GM21619 (cell line): ENCODE measurements at regions not wholly inside any gene's neighbourhood (a gene's known extent, or its start where the extent isn't known, plus 50 kb on each side); places are given as distances from the start of the nearest gene placed in this dataset.

Source experiments
- ATAC-seq: cut with Tn5 transposase; IDR thresholded peaks from one replicate; pipeline ENCODE4 v1.9.1; 2021; ENCODE audit not compliant: unreplicated experiment

DNA sequence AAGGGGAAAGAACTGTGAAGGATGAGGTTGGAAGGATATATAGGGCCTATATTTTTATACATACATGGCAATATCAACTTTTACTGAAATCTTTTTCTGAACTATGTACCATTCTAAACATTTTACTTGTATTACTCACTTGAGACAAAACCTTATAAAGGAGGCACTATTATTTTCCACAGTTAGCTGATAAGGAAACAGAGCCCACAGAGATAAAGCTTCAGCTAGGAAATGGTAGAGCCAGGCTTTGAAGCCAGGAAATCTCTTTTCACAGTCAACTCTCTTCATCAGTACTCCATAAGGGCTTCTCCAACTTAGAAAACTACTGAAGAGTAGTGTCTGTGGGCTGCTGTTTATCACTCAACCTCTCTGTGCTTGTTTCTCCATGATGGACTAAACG, 613.7 kb downstream of the PRELID2 start:
- ATAC-seq: no peak

- no peak for ATAC-seq
Measured at GRCh38 chr5:145220481-145220880, 614.7 kb downstream of the PRELID2 start.

DNA sequence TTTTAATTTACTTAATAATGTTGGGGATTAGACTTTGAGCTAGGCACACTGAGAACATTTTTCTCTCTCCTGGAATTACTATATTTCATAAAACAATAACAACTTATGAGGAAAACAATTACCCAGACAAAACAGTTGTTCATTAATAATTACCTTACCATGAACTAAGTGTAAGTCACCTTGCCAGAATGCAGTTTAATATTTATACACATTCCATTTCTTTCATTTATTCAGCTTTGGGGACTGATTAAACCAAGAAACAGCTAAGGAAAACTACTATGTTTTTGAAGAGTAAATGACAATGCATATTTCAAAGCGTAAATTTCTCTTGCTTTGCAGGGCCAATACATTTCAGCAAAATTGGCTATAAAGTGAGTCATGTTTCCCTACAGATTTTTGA, 616.2 kb downstream of the PRELID2 start:
- no peak for ATAC-seq

- ATAC-seq: no peak
Measured at GRCh38 chr5:145218019-145218418, 617.1 kb downstream of the PRELID2 start.

GRCh38 chr5:145210020-145210419, 625.1 kb downstream of the PRELID2 start:
- ATAC-seq: no peak

GRCh38 chr5:145205546-145205945, 629.6 kb downstream of the PRELID2 start:
- ATAC-seq: no peak

- no peak for ATAC-seq
Measured at GRCh38 chr5:145204743-145205142, 630.4 kb downstream of the PRELID2 start.

DNA sequence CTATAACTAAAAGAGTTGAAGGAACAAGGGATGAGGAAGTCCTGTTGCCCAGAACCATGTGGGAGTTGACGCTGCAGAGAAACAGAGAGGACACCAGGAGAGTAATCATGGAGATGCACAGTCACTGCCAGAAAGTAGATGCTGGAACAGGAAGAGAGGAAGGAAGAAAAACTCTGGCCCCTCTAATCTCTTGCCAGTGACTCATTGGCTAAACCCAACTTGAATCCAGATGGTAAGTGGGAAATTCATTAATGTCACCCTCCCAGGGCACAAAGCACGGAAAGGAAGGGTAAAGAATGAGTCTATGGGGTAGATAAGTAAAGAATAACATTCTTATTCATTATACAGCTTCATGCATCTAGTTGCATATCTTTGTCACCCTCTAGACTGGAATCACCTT, 631.9 kb downstream of the PRELID2 start:
- ATAC-seq: no peak

- ATAC-seq: no peak
Measured at GRCh38 chr5:145198525-145199260, 636.4 kb downstream of the PRELID2 start.

- ATAC-seq: no peak
Measured at GRCh38 chr5:145189746-145190145, 645.4 kb downstream of the PRELID2 start.

GRCh38 chr5:145180371-145180770, 654.8 kb downstream of the PRELID2 start:
- no peak for ATAC-seq

DNA sequence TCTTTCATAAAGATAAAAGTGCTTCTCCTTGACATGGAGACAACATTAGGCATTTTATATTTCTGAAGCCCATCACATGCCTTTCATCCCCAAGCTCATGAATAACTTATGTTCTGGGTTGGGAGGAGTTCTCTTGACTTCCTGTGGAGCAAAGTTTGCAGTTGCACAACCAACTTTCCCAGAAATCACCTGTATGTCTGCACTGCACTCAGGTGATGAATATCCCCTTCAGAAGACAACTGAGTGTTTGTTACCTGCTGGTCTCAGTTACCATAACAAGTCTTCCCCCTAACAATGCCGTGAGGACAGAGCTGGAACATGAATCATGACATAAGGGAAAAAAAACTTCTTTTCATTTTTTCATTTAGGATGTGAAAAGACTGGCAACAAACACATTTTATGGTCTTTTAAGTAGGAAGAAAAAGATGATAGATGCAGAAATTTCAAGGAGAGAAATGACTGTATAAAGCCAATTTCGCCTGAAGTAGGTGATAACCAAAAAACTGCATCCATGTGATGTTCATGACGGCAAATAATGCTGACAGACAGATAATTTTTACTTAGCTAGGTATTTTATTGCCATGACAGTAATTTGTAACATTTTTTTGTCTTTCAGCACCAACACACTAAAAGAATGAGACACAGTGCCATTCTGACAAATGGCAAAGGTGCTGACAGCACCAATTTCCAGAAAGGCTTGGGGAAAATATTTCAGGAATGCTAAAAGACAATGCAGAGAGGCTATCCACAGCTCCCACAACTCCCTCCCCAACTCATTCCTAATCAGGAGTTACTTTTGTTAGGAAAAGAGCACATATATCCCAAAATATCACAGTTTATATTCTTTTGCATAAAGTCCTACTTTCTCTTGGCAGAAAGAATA, 656.3 kb downstream of the PRELID2 start:
- no peak for ATAC-seq

GRCh38 chr5:145176041-145176440, 659.1 kb downstream of the PRELID2 start:
- ATAC-seq: no peak

GRCh38 chr5:145166110-145166509, 669.0 kb downstream of the PRELID2 start:
- ATAC-seq: no peak

DNA sequence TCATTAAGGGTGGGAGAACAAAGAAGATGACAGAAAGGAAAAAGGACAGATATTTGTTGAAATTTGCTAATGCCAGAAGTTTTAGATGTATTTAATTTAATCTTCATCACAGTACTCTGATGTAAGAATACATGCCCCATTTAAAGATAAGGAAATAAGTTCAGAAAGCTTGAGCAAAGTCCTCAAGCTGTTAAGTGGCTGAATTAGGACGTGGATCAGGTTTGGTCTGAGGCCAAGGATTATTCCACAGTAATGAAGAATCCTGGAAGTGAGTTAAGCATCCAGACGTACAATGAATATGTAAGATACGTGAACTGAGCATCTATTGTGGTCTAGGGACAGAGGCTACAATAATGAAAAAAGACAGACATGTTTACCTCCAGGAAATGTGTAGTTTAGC, 671.3 kb downstream of the PRELID2 start:
- ATAC-seq: no peak

DNA sequence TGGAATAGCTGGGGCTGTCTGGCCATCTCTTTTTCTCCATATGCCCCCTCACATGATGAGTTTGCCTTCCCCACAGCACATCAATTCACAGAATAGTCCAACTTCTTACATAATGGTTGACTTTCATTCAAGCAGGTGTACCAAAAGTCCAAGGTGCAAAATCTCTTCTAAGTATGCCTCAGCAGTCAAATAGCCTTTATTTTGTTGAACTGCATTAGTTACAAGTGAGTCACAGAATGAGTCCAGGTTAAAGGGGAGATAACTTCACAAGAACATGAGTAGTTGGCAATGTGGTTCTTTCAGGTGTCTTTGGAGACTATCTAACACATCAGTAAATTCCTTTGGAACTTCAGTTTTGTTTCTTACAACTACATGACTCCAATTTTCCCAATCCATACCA, 672.5 kb downstream of the PRELID2 start:
- no peak for ATAC-seq

- no peak for ATAC-seq
Measured at GRCh38 chr5:145161391-145161790, 673.8 kb downstream of the PRELID2 start.

- no peak for ATAC-seq
Measured at GRCh38 chr5:145160679-145161078, 674.5 kb downstream of the PRELID2 start.

DNA sequence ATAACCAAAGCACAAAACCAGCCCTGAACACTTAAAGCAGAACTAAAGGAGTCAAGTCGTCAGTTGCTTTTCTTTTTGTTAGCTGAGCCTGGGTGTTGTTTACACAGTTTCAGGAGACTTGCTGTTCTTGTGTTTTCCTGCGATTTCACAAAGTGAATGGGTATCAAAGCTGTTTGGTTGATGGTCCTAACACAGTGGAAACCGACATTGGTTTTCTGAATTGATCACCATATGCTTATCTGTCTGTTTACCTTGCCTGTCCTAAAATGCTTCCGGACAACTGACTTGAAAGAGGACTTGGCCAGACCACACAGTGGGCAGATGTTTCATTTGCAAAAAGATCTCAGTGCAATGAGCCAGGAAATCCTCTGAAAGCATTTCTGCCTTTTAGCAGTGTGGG, 676.4 kb downstream of the PRELID2 start:
- ATAC-seq: no peak

- ATAC-seq: no peak
Measured at GRCh38 chr5:145157841-145158240, 677.3 kb downstream of the PRELID2 start.

GRCh38 chr5:145141534-145141933, 693.6 kb downstream of the PRELID2 start:
- no peak for ATAC-seq

GRCh38 chr5:145130996-145131395, 704.1 kb downstream of the PRELID2 start:
- no peak for ATAC-seq
